Astrocyte of the spinal cord (primary cell): ENCODE measurements at regions not wholly inside any gene's neighbourhood (a gene's known extent, or its start where the extent isn't known, plus 50 kb on each side); places are given as distances from the start of the nearest gene placed in this dataset.

ENCODE experiments used
- DNase-seq: peaks from one replicate; pipeline ENCODE4 v3.0.0; 2011; ENCODE audit warnings: low read depth, low spot score
- H3K4me3 ChIP-seq: 2 replicates; pipeline ENCODE4 v1.5.1; 2011; ENCODE audit warnings: low read depth, mild to moderate bottlenecking, low read length, moderate library complexity
- CTCF ChIP-seq: IDR thresholded peaks from 2 replicates; pipeline ENCODE4 v1.5.1; 2012; ENCODE audit warnings: low read depth, mild to moderate bottlenecking, low read length, inconsistent platforms
- in situ Hi-C: cut with HindIII; loops from 2 replicates; pipeline ENCODE4 v1.10.0; 2017; ENCODE audit warnings: low sequenced_read_pairs

DNA sequence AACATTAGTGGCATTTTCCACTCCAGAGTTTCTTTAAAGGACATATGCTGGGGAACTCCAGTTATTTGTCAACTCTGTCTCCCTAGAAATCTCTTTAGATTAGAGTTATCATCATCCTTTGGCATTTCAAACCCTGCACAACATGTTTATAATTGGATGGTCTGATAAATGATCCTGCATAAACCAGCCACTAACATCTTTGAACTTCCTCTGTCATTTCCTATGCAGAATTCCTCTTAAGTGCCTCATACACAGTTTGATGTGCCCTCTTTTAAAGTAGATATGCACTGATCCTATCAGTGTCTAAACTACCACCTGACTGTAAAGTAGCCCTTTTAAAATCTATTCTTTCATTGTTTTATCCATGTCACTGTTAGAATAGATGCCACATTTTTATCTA is 306.3 kb upstream of the IRAK1BP1 start:
- H3K4me3 ChIP-seq: no peak overlapping the region
- in situ Hi-C loops: no loop called here
- no peak for TF ChIP-seq CTCF
- no peak for DNase-seq

GRCh38 chr6:78565997-78566396 is 301.4 kb upstream of the IRAK1BP1 start:
- H3K4me3 ChIP-seq: no peak overlapping the region
- in situ Hi-C loops: no loop called here
- DNase-seq: no peak
- TF ChIP-seq CTCF: no peak

DNA sequence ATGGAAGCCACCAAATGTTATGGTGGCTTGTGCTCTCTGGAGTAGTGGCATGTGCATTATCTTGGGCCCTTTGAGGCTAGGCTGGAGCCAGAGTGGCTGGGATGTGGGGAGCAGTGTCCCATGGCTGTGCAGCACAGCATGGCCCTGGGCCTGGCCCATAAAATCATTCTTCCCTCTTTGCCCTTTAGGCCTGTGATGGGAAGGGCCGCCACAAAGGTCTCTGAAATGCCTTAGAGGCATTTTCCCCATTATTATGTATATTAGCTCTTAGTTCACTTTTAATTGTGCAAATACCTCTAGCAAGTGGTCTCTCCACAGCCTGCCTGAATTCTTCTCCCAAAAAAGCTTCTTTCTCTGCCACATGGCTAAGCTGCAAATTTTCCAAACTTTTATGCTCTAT is 297.3 kb upstream of the IRAK1BP1 start:
- TF ChIP-seq CTCF: no peak
- H3K4me3 ChIP-seq: no peak overlapping the region
- DNase-seq: no peak
- in situ Hi-C loops: no loop called here

DNA sequence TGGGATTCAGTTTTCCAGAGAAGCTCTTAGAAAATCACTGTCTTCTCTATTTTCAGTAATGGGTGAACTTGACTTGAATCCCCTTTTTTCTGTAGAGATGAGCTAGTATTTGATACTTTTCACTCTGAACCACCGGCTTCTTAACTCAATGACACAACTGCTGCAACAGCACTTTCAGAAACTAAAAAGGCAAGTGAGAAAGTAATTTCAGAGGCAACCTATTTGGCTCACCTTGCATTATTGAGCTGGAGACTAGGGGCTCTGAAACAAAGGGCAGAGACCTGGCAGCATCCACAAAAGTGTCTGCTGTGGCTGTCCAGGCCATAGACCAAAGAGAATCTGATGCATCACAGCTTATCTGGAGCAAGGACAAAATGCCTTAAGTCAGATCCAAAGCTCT is 289.8 kb upstream of the IRAK1BP1 start:
- H3K4me3 ChIP-seq: no peak overlapping the region
- in situ Hi-C loops: no loop called here
- no peak for TF ChIP-seq CTCF
- no peak for DNase-seq

GRCh38 chr6:78578430-78578829 is 288.9 kb upstream of the IRAK1BP1 start:
- H3K4me3 ChIP-seq: no peak overlapping the region
- TF ChIP-seq CTCF: no peak
- in situ Hi-C loops: no loop called here
- no peak for DNase-seq

GRCh38 chr6:78580923-78581322 is 286.4 kb upstream of the IRAK1BP1 start:
- no peak overlapping the region for H3K4me3 ChIP-seq
- no peak for TF ChIP-seq CTCF
- no peak for DNase-seq
- in situ Hi-C loops: no loop called here

DNA sequence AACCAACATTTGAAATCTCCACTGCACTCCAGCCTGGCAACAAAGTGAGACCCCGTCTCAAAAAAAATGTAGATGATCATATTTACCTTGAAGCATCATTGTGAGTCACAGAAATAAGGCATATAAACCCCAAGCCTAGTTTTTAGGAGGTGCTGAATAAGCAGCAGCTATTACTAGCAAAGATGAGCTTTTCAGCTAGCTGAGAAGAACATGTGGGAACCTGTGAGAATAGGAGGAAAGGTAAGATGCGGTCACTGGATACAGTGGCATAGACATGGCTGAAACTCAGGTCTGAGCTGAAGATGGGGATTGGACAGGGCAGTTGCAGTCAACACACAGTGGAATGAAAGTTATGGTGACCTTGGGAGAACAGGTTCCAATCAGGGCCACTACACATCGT is 284.3 kb upstream of the IRAK1BP1 start:
- TF ChIP-seq CTCF: no peak
- H3K4me3 ChIP-seq: no peak overlapping the region
- DNase-seq: no peak
- in situ Hi-C loops: no loop called here
